ENCODE measurements at regions not wholly inside any gene's neighbourhood (a gene's known extent, or its start where the extent isn't known, plus 50 kb on each side); places are given as distances from the start of the nearest gene placed in this dataset.

GRCh38 chr7:112395411-112395810 lies 54.8 kb upstream of the IFRD1 start:
- no peak for DNase-seq

GRCh38 chr7:112395893-112396292 lies 54.4 kb upstream of the IFRD1 start:
- DNase-seq = no peak

- DNase-seq = peak; percentile 47
Measured at GRCh38 chr7:112398534-112398933, 51.7 kb upstream of the IFRD1 start.

DNA sequence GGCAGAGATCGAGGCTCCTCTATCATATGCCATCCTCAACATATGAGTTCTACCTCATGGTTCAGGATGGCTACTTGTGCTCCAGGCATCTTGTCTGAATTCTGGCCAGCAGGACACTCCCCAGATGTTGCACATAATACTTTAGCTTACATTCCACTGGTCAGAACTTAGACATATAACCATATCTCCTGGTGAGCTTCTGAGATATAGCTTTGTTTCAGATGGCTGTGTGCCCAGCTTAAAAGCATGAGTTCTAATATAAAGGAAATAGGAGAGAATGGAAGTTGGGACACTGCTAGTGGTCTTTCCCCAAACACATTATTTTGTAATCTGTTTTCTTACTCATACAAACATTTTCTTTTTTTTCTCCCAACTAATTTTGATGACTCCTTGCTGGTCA lies 50.8 kb upstream of the IFRD1 start:
- no peak for DNase-seq

GRCh38 chr7:112400141-112400540 lies 50.1 kb upstream of the IFRD1 start:
- DNase-seq = no peak

All from CD4-positive, alpha-beta T cell treated with Interleukin-12 subunit alpha and Interleukin-12 subunit beta, for 1 hour (primary cell).